GM18867 (cell line): ENCODE measurements at regions not wholly inside any gene's neighbourhood (a gene's known extent, or its start where the extent isn't known, plus 50 kb on each side); places are given as distances from the start of the nearest gene placed in this dataset.

ENCODE experiments used
- ATAC-seq: cut with Tn5 transposase; IDR thresholded peaks from one replicate; pipeline ENCODE4 v1.9.1; 2021; ENCODE audit warnings: mild to moderate bottlenecking, moderate library complexity; ENCODE audit not compliant: unreplicated experiment

DNA sequence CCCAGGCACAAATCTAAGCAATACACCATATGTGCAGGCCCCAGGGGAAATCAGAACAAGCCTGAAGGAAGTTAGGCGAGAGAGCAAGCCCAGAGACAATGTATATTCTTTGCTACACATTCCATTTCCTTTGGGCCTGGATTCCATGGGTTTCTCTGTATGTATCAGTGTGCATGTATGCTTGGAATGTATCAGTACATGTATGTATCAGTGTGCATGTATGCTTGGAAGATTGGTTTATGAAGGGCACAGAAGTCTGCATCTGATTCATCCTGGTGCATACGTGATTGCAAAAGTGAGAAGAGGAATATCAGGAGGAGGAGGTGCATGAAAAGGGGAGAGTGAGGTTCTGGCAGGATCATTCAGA is 232.6 kb upstream of the ANKRD55 start:
- no peak for ATAC-seq

DNA sequence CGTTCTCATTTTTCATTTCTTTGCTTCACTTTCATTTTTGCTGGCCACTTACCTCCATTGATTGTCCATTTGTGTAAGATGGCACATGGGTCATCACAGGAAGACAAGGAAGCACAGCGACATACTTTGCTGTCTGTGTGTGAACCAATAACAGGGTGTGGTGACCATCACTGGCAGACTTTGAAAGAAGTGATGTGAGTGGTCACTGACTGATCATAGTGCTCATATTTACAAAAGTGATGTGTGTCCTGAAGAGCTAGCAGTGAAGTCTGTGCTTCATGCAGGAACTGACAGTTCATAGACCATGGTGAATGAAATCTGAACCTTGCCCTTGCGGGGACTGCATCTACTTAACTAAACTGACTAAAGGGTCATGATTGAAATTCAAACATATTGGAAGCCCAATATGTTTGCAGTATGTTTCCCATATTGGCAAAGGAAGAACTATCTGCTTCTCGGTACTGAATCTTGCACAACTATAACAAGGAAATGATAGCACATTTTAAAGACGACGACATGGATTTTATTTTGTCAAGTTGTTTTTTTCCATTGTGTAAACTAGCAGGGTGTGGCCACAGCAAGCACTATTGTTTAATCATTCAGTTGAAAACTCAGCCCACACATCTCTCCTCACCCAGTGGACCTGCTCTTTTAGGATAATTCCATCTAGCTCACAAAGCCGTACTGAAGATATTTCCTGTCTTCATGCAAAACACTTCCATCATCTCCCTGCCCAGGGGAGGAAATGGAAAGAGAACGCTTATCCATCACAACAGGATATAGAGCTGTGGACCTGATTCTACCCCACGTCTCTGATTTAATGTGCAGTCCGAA is 232.0 kb upstream of the ANKRD55 start:
- ATAC-seq: no peak

DNA sequence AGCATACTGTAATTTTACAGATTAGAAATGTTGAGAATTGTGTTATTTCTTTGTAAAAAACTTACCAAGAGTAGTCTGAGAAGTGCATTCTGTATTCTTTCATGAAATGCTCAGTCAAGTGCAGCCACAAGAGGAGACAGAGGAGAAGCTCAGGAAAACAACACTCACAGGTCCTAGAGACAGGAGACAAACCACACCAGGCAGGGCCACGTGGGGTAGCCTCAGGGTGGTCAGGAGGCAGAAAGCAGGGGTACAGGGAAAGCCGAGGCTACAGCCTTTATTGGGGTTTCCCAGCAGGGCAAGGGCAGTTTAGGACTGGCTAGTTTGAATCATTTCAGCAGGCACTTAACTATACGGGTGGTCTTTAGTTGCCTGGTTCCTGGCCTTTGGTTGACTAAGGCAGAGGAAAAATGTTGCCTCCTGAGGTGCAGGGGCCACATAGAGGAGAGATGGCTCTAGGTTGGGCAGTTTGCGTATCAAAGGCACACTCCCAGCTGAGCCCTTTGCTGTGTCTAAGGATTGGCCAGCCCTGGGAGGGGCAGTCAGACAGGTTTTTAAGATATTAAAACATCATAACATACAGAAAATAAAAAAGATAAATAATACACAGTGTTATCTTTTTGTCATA is 230.9 kb upstream of the ANKRD55 start:
- ATAC-seq: no peak

GRCh38 chr5:56461584-56461983 is 228.5 kb upstream of the ANKRD55 start:
- ATAC-seq: no peak

GRCh38 chr5:56460681-56461191 is 227.6 kb upstream of the ANKRD55 start:
- no peak for ATAC-seq

GRCh38 chr5:56460195-56460546 is 227.0 kb upstream of the ANKRD55 start:
- ATAC-seq: no peak

- no peak for ATAC-seq
Observed at GRCh38 chr5:56459394-56460194, 226.5 kb upstream of the ANKRD55 start.

DNA sequence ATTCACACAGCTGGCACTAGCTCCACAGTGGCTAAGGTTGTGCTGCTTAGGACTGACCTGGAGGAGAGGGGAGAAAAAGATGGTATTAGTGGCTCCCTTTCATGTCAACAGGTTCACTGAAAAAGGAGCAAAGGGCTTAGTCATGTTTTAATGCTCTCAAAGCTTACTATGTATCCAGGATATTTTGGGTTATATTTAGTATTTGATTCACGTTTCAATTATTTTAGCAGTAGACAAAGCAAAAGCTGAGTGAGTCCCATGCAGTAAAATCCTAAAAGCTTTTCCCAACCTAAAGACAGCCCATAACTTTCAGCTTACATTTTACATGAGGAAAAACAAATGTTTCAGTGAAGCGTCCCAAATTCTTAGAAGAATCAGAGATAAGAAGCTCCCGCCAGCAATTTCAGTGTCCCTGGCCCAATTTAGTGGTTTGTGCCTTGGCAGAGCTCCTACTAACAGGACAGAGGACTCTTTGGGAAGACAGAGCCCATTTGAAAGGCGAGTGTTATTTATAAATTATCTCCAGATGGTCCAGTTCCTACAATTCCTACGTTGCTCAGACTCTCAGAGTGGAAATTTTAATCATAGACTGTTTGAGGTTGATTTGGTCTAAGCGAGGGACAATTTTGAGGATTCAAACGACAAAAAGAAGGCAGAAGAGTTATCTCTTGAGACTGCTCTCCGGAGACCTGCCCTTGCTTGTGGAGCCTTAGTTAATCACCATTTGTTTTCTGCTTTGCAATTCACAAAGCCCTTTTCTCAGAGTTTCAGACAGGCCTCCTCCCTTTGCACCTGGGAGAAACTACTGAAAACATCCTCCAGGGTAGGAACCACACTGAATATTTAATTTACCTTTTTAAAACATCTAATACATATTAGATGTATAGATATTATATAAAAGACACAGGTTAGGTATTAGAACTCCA is 225.0 kb upstream of the ANKRD55 start:
- ATAC-seq: no peak

DNA sequence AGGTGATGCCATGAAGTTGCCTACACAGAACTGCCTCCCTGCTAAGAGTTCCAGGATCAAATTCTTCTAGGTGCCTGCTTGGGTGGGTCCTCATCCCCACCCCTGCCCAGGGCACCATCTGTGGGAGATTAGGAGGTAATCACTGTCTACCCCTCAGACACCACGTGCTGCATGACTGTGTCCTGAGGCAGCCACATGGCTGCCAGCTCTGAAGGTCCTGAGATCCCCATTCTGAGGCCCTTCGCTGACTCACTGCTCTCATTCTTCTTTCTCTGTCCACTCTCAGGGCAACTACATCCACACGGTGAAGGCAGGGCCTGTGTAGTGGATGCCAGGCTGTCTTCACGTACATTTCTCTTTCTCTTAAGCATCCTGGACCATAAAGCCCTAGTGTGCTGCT is 222.9 kb upstream of the ANKRD55 start:
- no peak for ATAC-seq

GRCh38 chr5:56455417-56455816 is 222.3 kb upstream of the ANKRD55 start:
- no peak for ATAC-seq

- no peak for ATAC-seq
Observed at GRCh38 chr5:56454219-56454862, 221.2 kb upstream of the ANKRD55 start.

DNA sequence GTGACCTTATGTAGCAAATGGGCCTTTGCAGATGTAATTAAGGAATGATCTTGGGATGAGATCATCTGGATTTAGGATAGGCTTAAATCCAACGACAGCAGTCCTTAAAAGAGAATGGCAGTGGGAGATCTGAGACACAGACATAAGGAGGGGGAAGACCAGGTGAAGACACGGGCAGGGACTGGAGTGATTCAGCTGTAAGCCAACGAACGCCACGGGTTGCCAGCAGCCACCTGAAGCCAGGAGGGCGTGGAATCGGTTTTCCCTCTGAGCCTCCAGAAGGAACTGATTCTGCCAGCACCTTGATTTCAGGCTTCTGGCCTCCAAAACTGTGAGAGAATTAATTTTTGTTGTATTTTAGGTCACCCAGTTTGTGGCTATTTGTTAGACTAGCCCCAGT is 218.6 kb upstream of the ANKRD55 start:
- no peak for ATAC-seq

GRCh38 chr5:56450766-56451165 is 217.6 kb upstream of the ANKRD55 start:
- ATAC-seq: no peak

- no peak for ATAC-seq
Observed at GRCh38 chr5:56449071-56449640, 216.0 kb upstream of the ANKRD55 start.

GRCh38 chr5:56447656-56448055 is 214.5 kb upstream of the ANKRD55 start:
- ATAC-seq: no peak

- ATAC-seq: no peak
Observed at GRCh38 chr5:56447232-56447631, 214.1 kb upstream of the ANKRD55 start.

DNA sequence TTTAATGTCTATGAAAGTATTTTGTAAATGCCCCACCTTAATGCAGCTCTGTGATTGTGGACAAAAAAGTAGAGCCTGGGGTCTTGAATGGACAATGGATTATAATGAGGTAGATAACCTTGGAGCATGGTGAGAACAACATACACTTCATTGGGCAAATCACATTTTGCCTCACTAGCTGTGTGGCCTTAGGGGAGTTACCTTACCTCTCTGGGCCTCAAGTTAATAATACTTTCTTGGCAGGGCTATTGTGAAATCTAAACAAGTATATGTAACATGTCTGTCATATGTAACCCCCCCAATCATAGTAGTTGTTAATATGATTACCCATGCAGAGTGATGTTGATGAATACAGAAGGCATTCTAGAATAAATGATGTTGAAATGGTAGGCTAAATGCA is 213.6 kb upstream of the ANKRD55 start:
- no peak for ATAC-seq

DNA sequence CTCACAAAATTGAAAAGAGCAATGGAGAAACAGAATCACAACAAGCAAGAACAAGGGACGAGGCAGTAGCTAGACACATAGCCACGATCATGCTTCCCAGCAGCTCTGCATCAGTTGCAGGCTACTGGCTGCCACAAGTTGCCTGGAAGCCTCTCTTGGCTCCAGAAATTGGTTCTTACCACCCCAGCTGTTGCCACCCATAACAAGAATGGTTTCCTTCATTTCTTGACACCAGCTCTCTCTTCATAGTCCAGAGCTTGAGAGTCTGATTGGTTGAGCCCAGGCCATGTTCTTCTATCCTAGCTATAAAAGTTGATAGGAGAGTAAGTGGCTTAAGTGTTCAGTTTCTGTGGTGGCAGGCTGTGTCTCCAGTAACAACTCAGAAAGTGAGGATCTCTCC is 210.7 kb upstream of the ANKRD55 start:
- no peak for ATAC-seq

DNA sequence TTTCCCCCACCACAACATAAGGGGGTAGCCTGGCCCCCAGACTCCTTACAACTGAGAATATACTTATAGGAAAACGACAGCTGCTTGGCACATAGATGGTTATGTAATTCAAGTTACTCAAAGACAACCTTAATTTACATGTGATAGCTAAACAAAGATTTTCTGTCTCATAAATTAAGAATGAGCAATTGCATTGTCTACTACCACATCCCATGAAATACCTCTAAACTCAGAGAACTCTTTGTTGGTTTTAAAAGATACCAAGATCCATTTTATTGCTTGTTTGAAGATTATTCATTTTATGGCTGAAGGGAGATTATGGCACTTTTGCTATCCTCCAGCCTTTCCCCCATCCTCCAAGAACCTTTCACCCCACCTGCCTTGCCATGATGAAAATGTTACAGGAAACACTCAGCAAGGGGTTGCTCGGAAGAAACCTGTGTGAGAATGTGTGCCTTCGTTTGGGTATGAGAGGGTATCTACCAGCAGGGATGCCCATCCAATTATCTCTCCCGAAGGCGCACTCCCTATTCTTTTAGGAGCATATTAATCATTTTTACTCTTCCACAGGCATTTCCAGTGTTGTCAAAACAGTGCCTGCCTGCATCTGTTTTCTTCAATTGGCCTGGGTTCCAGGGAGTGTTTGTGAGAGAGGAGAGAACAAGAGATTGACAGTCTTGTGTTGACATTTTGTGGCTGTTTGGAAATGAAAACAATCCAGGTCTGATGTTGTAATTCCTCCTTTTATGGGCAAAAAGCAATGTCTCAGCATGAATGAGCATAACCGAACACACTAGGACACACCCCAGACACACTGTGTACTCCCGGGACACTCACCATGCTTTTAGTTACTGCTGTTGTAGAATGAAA is 208.0 kb upstream of the ANKRD55 start:
- ATAC-seq: no peak
